NCI-H774 (cell line): ENCODE measurements at regions not wholly inside any gene's neighbourhood (a gene's known extent, or its start where the extent isn't known, plus 50 kb on each side); places are given as distances from the start of the nearest gene placed in this dataset.
"Not testable (repeated sequence)": the region's sequence is repeated elsewhere in the genome, so short reads cannot be mapped to it uniquely, and the experiment has no call there.

Source experiments
- DNase-seq: peaks from one replicate; lab custom pipeline; 2025; lab: John Stamatoyannopoulos, UW

GRCh38 chr1:226461087-226461486 lies 53.2 kb upstream of the PARP1 start:
- no peak for DNase-seq

DNA sequence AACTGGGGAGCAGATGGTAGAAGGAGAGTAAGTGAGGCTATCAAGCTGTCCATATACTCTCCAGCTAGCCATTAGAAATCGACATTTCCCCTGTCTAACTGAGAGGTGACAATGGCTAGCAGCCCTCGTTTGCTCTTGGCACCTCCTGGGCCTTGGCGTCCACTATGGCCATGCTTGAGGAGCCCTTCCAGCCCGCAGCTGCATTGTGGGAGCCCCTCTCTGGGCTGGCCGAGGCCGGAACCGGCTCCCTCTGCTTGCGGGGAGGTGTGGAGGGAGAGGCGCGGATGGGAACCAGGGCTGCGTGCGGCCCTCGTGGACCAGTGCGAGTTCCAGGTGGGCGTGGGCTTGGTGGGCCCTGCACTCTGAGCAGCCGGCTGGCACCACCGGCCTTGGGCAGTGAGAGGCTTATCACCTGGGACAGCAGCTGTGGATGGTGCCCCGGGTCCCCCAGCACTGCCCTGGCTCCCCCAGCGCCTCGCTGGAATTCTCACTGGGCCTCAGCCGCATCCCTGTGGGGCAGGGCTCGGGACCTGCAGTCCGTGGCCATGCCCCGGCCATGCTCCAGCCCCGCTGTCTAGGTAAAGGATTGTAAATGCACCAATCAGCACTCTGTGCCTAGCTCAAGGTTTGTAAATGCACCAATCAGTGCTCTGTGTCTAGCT lies 56.2 kb upstream of the PARP1 start:
- DNase-seq, result no peak

DNA sequence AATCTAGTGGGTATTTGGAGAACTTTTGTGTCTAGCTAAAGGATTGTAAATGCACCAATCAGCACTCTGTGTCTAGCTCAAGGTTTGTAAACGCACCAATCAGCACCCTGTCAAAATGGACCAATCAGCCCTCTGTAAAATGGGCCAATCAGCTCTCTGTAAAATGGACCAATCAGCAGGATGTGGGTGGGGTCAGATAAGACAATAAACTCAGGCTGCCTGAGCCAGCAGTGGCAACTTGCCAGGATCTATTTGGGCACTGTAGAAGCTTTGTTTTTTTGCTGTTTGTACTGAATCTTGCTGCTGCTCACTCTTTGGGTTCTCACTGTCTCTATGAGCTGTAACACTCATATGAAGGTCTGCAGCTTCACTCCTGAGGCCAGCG lies 56.7 kb upstream of the PARP1 start:
- DNase-seq, result not testable (repeated sequence)

DNA sequence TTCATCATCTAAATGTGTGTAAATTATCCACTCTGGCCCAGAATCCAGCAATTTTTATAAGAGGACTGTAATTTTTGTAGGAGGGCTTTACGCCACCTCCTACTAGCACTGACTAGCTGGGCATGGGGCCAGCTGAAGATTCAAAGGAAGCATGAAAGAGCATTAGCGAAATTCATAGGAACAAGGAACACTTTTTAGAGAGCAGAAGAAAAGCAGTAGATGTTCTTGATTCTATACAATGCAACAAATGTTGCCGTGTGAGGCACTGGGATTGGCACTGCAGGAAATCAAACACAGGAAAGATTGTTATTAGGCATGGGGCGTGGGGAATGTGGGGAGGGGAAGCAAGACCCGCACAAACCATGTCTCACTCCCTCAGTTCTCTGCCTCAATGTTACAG lies 58.4 kb upstream of the PARP1 start:
- DNase-seq, result no peak

DNA sequence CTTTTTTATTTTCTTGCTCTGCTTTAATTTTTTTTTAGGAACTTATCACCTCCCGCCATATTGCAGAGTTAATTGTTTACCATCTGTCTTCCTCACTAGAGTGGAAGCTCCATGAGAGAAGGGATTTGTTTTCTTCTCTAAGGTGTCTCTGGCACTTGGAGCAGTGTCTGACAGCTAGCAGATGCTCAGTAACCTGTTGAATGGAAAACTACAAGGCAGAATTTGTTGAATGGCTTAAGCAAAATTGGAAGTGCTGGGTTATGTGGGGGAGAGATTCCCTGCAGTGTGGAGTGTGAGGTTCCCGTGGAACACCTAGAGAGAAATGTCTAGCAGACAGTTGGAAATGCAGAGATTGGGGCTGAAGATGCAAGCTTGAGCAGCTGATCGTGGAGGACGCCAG lies 59.5 kb upstream of the PARP1 start:
- no peak for DNase-seq

- DNase-seq, result no peak
Measured at GRCh38 chr1:226470921-226471866, 63.3 kb upstream of the PARP1 start.

- no peak for DNase-seq
Measured at GRCh38 chr1:226473325-226473724, 65.4 kb upstream of the PARP1 start.

DNA sequence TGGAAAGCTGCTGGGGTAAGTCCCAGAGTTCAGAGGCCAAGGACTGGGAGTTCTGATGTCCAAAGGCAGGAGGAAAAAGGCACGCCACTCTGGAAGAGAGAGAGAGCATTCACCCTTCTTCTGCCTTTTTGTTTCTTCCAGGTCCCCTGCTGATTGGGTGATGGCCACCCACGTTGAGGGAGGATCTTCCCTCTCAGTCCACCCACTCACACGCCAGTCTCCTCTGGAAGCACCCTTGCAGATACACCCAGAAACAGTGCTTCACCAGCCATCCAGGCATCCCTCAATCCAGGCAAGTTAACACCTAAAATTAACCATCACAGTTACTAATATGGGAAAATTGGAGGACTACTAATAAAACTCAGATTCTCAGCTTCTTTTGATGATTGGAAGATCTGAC lies 66.1 kb upstream of the PARP1 start:
- DNase-seq, result no peak

- DNase-seq, result no peak
Measured at GRCh38 chr1:226474443-226475141, 66.7 kb upstream of the PARP1 start.

- no peak for DNase-seq
Measured at GRCh38 chr1:226475142-226475511, 67.2 kb upstream of the PARP1 start.

DNA sequence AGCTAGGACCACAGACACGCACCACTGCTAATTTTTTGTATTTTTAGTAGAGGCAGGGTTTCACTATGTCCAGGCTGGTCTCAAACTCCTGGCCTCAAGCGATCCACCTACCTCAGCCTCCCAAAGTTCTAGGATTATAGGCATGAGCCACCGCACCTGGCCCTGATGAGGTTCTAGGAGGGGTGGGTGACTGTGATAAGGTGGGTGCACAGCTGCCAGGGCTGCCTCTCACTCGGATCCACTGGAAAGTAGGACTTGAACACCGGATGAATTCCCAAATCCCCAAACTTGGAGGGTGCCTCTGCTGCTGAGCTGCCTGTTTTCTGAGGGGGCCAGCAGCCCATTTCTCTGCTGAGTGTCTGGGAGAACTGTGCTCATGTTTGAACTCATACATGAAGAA lies 68.2 kb upstream of the PARP1 start:
- DNase-seq, result no peak

DNA sequence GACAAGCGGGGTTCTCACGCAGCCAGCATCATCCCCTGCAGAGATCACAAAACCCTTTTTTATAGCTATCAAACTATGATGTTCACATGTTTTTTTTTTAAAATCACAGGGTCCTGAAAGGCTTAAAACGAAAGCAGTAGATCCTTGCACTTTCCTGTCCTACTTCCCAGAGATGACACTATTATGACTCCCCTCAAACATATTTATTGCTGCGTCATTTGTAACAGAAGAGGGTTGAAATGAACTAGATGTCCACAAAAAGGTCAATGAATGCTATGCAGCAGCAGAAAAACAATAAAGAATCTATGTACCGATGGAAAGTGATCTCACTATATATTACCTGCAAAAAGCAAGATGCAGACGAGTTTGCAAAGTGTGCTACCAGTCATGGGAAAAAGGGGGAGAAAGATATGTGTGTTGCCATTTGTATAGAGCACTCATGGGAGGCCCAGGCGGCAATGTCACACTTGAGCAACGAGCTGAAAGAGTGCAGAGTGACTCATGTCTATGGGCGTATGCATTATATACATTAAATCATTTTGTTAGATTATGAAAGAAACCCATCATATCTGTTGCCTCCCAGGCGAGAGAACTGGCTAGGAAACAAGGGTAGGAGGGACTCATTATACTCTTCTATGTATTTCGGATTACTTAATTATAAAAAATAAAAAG lies 68.9 kb upstream of the PARP1 start:
- DNase-seq, result no peak

DNA sequence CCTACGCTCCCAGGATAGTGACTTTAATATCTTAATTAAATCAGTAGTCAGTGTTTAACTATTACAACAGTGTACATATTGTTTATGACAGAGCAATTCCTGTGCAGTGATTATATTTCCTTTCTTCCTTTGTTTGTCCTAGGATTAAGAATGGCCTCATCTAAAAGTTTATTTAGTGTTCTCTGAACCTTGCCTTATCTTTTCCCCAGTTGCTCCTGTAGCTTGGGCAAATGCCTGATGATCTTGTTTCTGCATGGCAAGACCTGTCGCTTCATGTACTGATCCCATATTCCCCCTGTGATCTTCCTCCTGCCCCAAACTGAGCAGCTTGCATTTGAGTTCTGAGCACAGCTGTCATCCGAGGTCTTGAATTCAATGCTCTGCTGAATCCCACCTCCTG lies 69.1 kb upstream of the STUM start:
- DNase-seq, result no peak

DNA sequence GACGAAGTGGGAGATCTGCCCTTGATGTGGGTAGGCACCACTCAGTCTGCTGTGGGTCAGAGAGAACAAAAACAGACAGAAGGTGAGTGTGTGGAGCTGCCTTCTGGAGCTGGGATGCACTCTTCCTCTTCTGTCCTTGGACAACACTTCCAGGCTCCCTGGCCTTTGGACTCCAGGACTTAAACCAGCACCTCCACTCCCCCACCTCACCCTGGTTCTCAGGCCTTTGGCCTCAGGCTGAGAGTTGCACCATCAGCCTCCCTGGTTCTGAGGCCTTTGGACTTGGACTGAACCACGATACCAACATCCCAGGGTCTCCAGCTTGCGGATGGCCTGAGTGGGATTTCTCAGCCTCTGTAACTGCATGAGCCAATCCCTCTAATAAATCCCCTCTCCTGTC lies 68.1 kb upstream of the STUM start:
- DNase-seq, result no peak

DNA sequence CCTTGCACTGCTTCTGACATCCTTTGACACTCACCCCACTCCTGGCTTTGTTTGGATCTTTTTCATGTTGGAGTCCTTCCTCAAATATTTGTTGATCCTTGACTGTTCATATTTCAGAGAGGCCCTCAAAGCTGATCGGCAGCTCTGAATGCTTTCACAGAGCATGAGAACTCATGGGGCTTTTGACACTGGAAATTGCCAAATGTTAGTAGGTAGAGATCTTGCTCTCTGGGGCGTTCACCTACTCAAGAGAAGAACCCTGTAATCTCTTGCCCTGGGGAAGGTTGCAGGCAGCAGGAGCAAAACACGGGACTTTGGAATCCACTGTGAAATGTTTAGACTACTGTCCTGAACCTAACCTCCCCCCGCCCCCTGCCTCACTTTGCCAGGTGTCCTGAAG lies 67.4 kb upstream of the STUM start:
- DNase-seq, result no peak

GRCh38 chr1:226482196-226482595 lies 66.4 kb upstream of the STUM start:
- DNase-seq, result no peak

GRCh38 chr1:226482975-226483700 lies 65.4 kb upstream of the STUM start:
- DNase-seq, result no peak

GRCh38 chr1:226485192-226485591 lies 63.4 kb upstream of the STUM start:
- no peak for DNase-seq

DNA sequence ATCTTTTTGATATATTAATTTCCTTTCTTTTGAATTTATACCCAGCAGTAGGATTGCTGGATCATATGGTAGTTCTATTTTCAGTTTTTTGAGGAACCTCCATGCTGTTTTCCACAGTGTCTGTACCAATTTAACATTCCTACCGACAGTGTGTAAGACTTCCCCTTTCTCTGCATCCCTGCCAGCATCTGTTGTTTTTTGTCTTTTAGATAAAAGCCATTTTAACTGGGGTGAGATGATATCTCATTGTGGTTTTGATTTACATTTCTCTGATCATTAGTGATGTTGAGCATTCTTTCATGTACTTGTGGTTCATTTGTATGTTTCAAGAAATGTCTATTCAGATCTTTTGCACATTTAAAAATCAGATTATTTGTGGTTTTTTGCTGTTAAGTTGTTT lies 62.4 kb upstream of the STUM start:
- DNase-seq, result no peak

- no peak for DNase-seq
Measured at GRCh38 chr1:226487921-226488320, 60.6 kb upstream of the STUM start.

DNA sequence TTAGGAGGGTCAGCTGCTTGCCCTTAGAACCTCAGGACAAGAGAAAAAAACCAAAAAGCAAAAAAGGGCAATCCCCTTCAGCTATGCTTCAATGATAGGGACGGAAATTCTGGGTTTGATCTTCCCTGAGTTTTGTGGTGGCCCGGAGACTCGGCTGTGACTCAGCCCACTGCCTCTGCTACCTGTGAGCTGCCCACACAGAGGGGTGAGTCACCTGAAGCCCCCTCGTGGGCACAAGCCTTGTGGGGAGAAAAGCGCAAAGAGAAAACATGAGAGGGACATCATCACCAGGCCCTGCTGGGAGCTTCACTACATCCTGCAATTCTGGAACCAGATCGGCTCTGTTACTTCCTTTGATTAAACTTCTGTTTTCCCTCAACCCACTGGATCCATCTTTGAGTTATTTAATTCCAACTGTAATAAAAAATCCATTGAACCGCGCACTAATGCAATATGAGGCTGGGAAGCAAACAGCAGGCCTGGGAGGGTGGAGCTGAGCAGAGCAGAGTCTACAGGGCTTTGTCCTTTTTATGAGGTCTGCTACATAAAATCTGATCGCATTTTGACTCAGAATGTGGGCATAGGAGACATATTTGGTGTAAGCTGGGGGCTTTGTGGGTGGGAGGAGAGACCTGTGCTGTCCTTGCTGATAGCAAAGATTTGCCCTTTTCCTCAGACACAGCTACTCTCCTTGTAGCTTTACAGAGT lies 58.7 kb upstream of the STUM start:
- no peak for DNase-seq
